Astrocyte (in vitro differentiated cells and primary cell): ENCODE measurements at regions not wholly inside any gene's neighbourhood (a gene's known extent, or its start where the extent isn't known, plus 50 kb on each side); places are given as distances from the start of the nearest gene placed in this dataset.

Source experiments
- DNase-seq: peaks from one replicate; pipeline ENCODE4 v3.0.0-alpha.2; 2010; ENCODE audit warnings: low read depth
- FAIRE-seq: peaks from 2 replicates; lab custom pipeline; 2011; peaks lifted over from hg19 to GRCh38; lab: Jason Lieb, UNC
- H2AFZ ChIP-seq: 2 replicates; pipeline ENCODE4 v1.6.0; 2012; ENCODE audit warnings: low read depth, low read length, inconsistent platforms
- H3K27ac ChIP-seq: 2 replicates; pipeline ENCODE4 v1.5.1; 2011; ENCODE audit warnings: low read depth, low read length, inconsistent platforms
- H3K27me3 ChIP-seq: 2 replicates; pipeline ENCODE4 v1.6.0; 2011; ENCODE audit warnings: low read length, inconsistent platforms; ENCODE audit not compliant: insufficient read depth
- H3K36me3 ChIP-seq: 2 replicates; pipeline ENCODE4 v1.5.1; 2011; ENCODE audit warnings: low read length, inconsistent platforms; ENCODE audit not compliant: insufficient read depth
- H3K4me1 ChIP-seq: 2 replicates; pipeline ENCODE4 v1.5.1; 2011; ENCODE audit warnings: low read length, inconsistent platforms; ENCODE audit not compliant: insufficient read depth
- H3K4me2 ChIP-seq: 2 replicates; pipeline ENCODE4 v1.6.0; 2012; ENCODE audit warnings: low read length, inconsistent platforms
- H3K4me3 ChIP-seq: 2 replicates; pipeline ENCODE4 v1.5.1; 2011; ENCODE audit warnings: low read depth, mild to moderate bottlenecking, low read length, inconsistent platforms; ENCODE audit not compliant: insufficient read depth
- H3K79me2 ChIP-seq: 2 replicates; pipeline ENCODE4 v1.6.0; 2012; ENCODE audit warnings: mild to moderate bottlenecking, low read length, inconsistent platforms; ENCODE audit not compliant: insufficient read depth
- H3K9ac ChIP-seq: 2 replicates; pipeline ENCODE4 v1.6.0; 2012; ENCODE audit warnings: mild to moderate bottlenecking, low read length, inconsistent platforms
- H3K9me3 ChIP-seq: 2 replicates; pipeline ENCODE4 v1.5.1; 2012; ENCODE audit warnings: low read depth, mild to moderate bottlenecking, low read length, inconsistent platforms; ENCODE audit not compliant: insufficient read depth
- H4K20me1 ChIP-seq: 2 replicates; pipeline ENCODE4 v1.6.0; 2012; ENCODE audit warnings: low read length, inconsistent platforms; ENCODE audit not compliant: insufficient read depth
- H3K27ac Mint-ChIP-seq: one replicate; pipeline ENCODE4 v1.8.0; 2021; ENCODE audit warnings: mild to moderate bottlenecking, mixed read lengths; ENCODE audit not compliant: unreplicated experiment
- H3K27me3 Mint-ChIP-seq: one replicate; pipeline ENCODE4 v1.8.0; 2021; ENCODE audit warnings: low read depth, mixed read lengths; ENCODE audit not compliant: unreplicated experiment
- H3K36me3 Mint-ChIP-seq: one replicate; pipeline ENCODE4 v1.8.0; 2021; ENCODE audit warnings: low read depth, mixed read lengths; ENCODE audit not compliant: unreplicated experiment
- H3K4me1 Mint-ChIP-seq: one replicate; pipeline ENCODE4 v1.8.0; 2021; ENCODE audit warnings: low read depth, mixed read lengths; ENCODE audit not compliant: unreplicated experiment
- H3K4me3 Mint-ChIP-seq: one replicate; pipeline ENCODE4 v1.8.0; 2021; ENCODE audit warnings: mild to moderate bottlenecking, moderate library complexity, mixed read lengths; ENCODE audit not compliant: unreplicated experiment
- H3K9me3 Mint-ChIP-seq: one replicate; pipeline ENCODE4 v1.8.0; 2021; ENCODE audit warnings: mild to moderate bottlenecking, mixed read lengths; ENCODE audit not compliant: unreplicated experiment
- CTCF ChIP-seq: IDR thresholded peaks from 2 replicates; pipeline ENCODE4 v1.5.1; 2011; ENCODE audit warnings: low read depth, mild to moderate bottlenecking, inconsistent platforms, low read length, moderate library complexity; ENCODE audit not compliant: insufficient read depth
- EZH2 ChIP-seq: IDR thresholded peaks from 2 replicates; pipeline ENCODE4 v1.6.1; 2012; ENCODE audit warnings: mild to moderate bottlenecking, low read length, inconsistent platforms; ENCODE audit not compliant: insufficient read depth

DNA sequence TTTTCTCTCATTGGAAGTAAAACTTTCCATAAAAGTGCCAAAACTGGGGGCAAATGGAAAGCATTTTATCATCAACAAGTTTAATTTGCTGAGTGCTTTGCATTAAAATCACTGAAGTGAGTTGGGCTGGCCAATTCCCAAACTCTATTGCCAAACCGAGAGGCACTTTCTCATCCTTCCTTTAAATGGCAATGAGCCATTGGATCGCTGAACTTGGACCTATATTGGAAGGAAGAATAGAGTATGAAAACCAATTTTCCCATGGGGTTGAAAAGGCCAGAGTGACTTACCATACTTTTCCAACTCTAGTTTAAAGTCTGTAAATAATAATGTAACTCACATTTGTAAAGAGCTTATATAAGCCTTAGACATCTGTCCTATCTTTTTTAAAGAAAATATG is 189.1 kb upstream of the C1orf87 start:
- Histone ChIP-seq H4K20me1 (no peaks in the 10 kb centered on the region), H3K9ac (no peak overlapping the region), H3K27me3 (no peaks in the 10 kb centered on the region), H2AFZ (no peak overlapping the region), H3K4me2 (no peak overlapping the region), H3K36me3 (no peaks in the 10 kb centered on the region), H3K79me2 (no peaks in the 10 kb centered on the region), H3K4me3 (no peak overlapping the region), H3K9me3 (no peaks in the 10 kb centered on the region), H3K27ac (no peak overlapping the region), H3K4me1 (peaks cover 10% of the 10 kb centered on the region)
- Mint-ChIP-seq H3K4me3 (no peak overlapping the region), H3K27me3 (peaks cover 9% of the 10 kb centered on the region), H3K9me3 (no peaks in the 10 kb centered on the region), H3K27ac (no peak overlapping the region), H3K36me3 (no peaks in the 10 kb centered on the region), H3K4me1 (peaks cover 9% of the 10 kb centered on the region)
- TF ChIP-seq EZH2 (no peak), CTCF (no peak)
- FAIRE-seq (no peak), DNase-seq (no peak)

DNA sequence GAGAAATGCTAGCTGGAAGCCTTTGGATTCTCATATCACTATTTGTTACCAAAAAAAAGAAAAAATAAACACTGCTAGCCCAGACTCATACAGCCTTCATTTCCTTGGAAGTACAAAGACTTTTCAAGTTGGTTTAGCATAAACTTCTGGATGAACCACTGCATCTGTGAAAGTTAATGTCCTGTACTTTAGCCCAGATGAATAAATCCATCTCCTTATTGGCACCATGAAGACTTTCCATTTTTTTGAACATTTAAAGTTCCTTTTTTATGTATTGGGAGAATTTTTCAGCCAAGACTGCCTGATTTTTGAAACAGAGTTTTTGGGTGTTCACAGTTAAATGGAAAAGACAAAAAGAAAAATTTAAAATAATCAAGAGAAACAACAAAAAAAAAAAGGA is 184.0 kb upstream of the C1orf87 start:
- H3K27me3 Mint-ChIP-seq = peaks cover 2% of the 10 kb centered on the region
- DNase-seq = no peak
- H3K27ac ChIP-seq = no peak overlapping the region
- no peaks in the 10 kb centered on the region for H3K9me3 ChIP-seq
- H3K4me3 ChIP-seq = no peak overlapping the region
- no peaks in the 10 kb centered on the region for H4K20me1 ChIP-seq
- H3K27ac Mint-ChIP-seq = no peak overlapping the region
- no peaks in the 10 kb centered on the region for H3K79me2 ChIP-seq
- H3K9ac ChIP-seq = no peak overlapping the region
- H2AFZ ChIP-seq = no peak overlapping the region
- no peak for FAIRE-seq
- H3K4me3 Mint-ChIP-seq = no peak overlapping the region
- TF ChIP-seq EZH2 (no peak), CTCF (no peak)
- H3K36me3 ChIP-seq = no peaks in the 10 kb centered on the region
- no peaks in the 10 kb centered on the region for H3K27me3 ChIP-seq
- H3K4me1 ChIP-seq = no peaks in the 10 kb centered on the region
- no peak overlapping the region for H3K4me2 ChIP-seq
- H3K9me3 Mint-ChIP-seq = no peaks in the 10 kb centered on the region
- peaks cover 3% of the 10 kb centered on the region for H3K4me1 Mint-ChIP-seq
- H3K36me3 Mint-ChIP-seq = no peaks in the 10 kb centered on the region

DNA sequence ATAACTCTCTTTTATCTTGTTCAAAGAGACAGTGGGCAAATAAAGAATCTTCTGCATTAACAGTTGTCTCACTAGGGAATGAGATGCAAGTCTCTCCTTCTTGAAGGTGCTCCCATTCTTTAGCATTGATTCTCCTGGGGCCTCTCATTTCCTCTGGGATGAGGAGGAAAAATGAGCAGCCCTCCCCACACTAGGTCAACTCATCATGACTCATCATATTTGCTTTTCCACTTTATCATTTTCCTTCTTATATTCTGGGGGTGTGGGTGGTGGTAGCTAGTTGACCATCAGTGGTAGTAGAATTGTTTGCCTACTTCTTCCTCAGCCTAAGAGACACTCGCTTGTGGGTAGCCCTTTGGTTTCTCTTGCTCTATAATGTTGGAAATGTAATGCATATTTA is 182.0 kb upstream of the C1orf87 start:
- no peaks in the 10 kb centered on the region for H3K27me3 ChIP-seq
- H3K4me3 ChIP-seq = no peak overlapping the region
- no peak overlapping the region for H3K9ac ChIP-seq
- no peaks in the 10 kb centered on the region for H3K79me2 ChIP-seq
- TF ChIP-seq EZH2 (no peak), CTCF (no peak)
- H3K4me3 Mint-ChIP-seq = no peak overlapping the region
- peak; percentile 43 for FAIRE-seq
- no peaks in the 10 kb centered on the region for H3K9me3 ChIP-seq
- H3K9me3 Mint-ChIP-seq = no peaks in the 10 kb centered on the region
- DNase-seq = peak; percentile 26
- H4K20me1 ChIP-seq = no peaks in the 10 kb centered on the region
- no peak overlapping the region for H2AFZ ChIP-seq
- H3K27ac Mint-ChIP-seq = no peak overlapping the region
- no peaks in the 10 kb centered on the region for H3K4me1 ChIP-seq
- peaks cover 3% of the 10 kb centered on the region for H3K4me1 Mint-ChIP-seq
- H3K4me2 ChIP-seq = peak overlapping the region; percentile 15
- H3K27me3 Mint-ChIP-seq = no peaks in the 10 kb centered on the region
- H3K27ac ChIP-seq = no peak overlapping the region
- no peaks in the 10 kb centered on the region for H3K36me3 ChIP-seq
- no peaks in the 10 kb centered on the region for H3K36me3 Mint-ChIP-seq
